ENCODE measurements at regions not wholly inside any gene's neighbourhood (a gene's known extent, or its start where the extent isn't known, plus 50 kb on each side); places are given as distances from the start of the nearest gene placed in this dataset.

GRCh38 chr7:17153536-17153935, 144.9 kb upstream of the AHR start:
- H3K36me3 Mint-ChIP-seq, result no peaks in the 10 kb centered on the region
- TF ChIP-seq CTCF (conservative IDR thresholded peaks at IDR 0.05), result no peak
- no peaks in the 10 kb centered on the region for H3K27me3 Mint-ChIP-seq
- no peaks in the 10 kb centered on the region for H3K9me3 Mint-ChIP-seq
- H3K27ac Mint-ChIP-seq, result no peak overlapping the region
- DNase-seq (ENCODE audit: extremely low spot score, unreplicated experiment), result no peak
- no peaks in the 10 kb centered on the region for H3K4me1 Mint-ChIP-seq (ENCODE audit: unreplicated experiment)
- H3K4me3 Mint-ChIP-seq, result no peak overlapping the region

- H3K27me3 Mint-ChIP-seq, result no peaks in the 10 kb centered on the region
- H3K4me1 Mint-ChIP-seq (ENCODE audit: unreplicated experiment), result no peaks in the 10 kb centered on the region
- DNase-seq (ENCODE audit: extremely low spot score, unreplicated experiment), result no peak
- H3K27ac Mint-ChIP-seq, result no peak overlapping the region
- no peak for TF ChIP-seq CTCF (conservative IDR thresholded peaks at IDR 0.05)
- no peak overlapping the region for H3K4me3 Mint-ChIP-seq
- no peaks in the 10 kb centered on the region for H3K36me3 Mint-ChIP-seq
- no peaks in the 10 kb centered on the region for H3K9me3 Mint-ChIP-seq
These were observed 142.9 kb upstream of the AHR start for GRCh38 chr7:17155529-17155928.

GRCh38 chr7:17158261-17158660, 140.2 kb upstream of the AHR start:
- Mint-ChIP-seq H3K4me1 (ENCODE audit: unreplicated experiment) (no peaks in the 10 kb centered on the region), H3K4me3 (no peak overlapping the region), H3K27ac (no peak overlapping the region), H3K9me3 (no peaks in the 10 kb centered on the region), H3K36me3 (no peaks in the 10 kb centered on the region), H3K27me3 (no peaks in the 10 kb centered on the region)
- TF ChIP-seq CTCF (conservative IDR thresholded peaks at IDR 0.05), result no peak
- DNase-seq (ENCODE audit: extremely low spot score, unreplicated experiment), result no peak

- H3K4me3 Mint-ChIP-seq, result no peak overlapping the region
- no peak for DNase-seq (ENCODE audit: extremely low spot score, unreplicated experiment)
- H3K4me1 Mint-ChIP-seq (ENCODE audit: unreplicated experiment), result no peaks in the 10 kb centered on the region
- no peak overlapping the region for H3K27ac Mint-ChIP-seq
- H3K36me3 Mint-ChIP-seq, result no peaks in the 10 kb centered on the region
- TF ChIP-seq CTCF (conservative IDR thresholded peaks at IDR 0.05), result no peak
- no peaks in the 10 kb centered on the region for H3K9me3 Mint-ChIP-seq
- no peaks in the 10 kb centered on the region for H3K27me3 Mint-ChIP-seq
These were observed 138.9 kb upstream of the AHR start for GRCh38 chr7:17159500-17160037.

GRCh38 chr7:17166824-17167379, 131.6 kb upstream of the AHR start:
- Mint-ChIP-seq H3K36me3 (no peaks in the 10 kb centered on the region), H3K27me3 (no peaks in the 10 kb centered on the region), H3K9me3 (no peaks in the 10 kb centered on the region), H3K4me3 (no peak overlapping the region), H3K27ac (no peak overlapping the region), H3K4me1 (ENCODE audit: unreplicated experiment) (no peaks in the 10 kb centered on the region)
- TF ChIP-seq CTCF (conservative IDR thresholded peaks at IDR 0.05), result no peak
- no peak for DNase-seq (ENCODE audit: extremely low spot score, unreplicated experiment)

- Mint-ChIP-seq H3K27me3 (no peaks in the 10 kb centered on the region), H3K4me1 (ENCODE audit: unreplicated experiment) (no peaks in the 10 kb centered on the region), H3K27ac (no peak overlapping the region), H3K4me3 (no peak overlapping the region), H3K9me3 (no peaks in the 10 kb centered on the region), H3K36me3 (no peaks in the 10 kb centered on the region)
- TF ChIP-seq CTCF (conservative IDR thresholded peaks at IDR 0.05), result no peak
- no peak for DNase-seq (ENCODE audit: extremely low spot score, unreplicated experiment)
These were observed 130.0 kb upstream of the AHR start for GRCh38 chr7:17168416-17168815.
